PC-3 (cell line): ENCODE measurements at regions not wholly inside any gene's neighbourhood (a gene's known extent, or its start where the extent isn't known, plus 50 kb on each side); places are given as distances from the start of the nearest gene placed in this dataset.
"Not testable (repeated sequence)": the region's sequence is repeated elsewhere in the genome, so short reads cannot be mapped to it uniquely, and the experiment has no call there.

Source experiments
- ATAC-seq: fragments of 200-7000 bp; cut with Tn5 transposase; 2 replicates; pipeline ENCODE4 v1.9.1; 2020; ENCODE audit warnings: mild to moderate bottlenecking, moderate library complexity
- BruUV-seq: library from RNA; stranded (reverse); fragments of 400-500 nt; replicated peaks from 2 replicates; lab custom pipeline; 2021; lab: Mats Ljungman, UMichigan
- CTCF ChIA-PET: fragments of 300-600 bp; sonication (Branson Sonifier 250); formaldehyde crosslinking; loops from one replicate; lab custom pipeline; 2022; ENCODE audit warnings: antibody characterized with exemption; lab: Charles Lee
- POLR2A ChIA-PET: fragments of 300-600 bp; sonication (Branson Sonifier 250); formaldehyde crosslinking; loops from one replicate; lab custom pipeline; 2022; ENCODE audit warnings: antibody characterized with exemption; ENCODE audit not compliant: unreplicated experiment; lab: Charles Lee
- DNase-seq: peaks from one replicate; pipeline ENCODE4 v3.0.0-alpha.2; 2015
- H2AFZ ChIP-seq: fragments of 300-600 bp; sonication (generic); 2 replicates; pipeline ENCODE4 v1.6.0; 2016; ENCODE audit warnings: antibody characterized with exemption, low read length
- H3F3A ChIP-seq: fragments of 300-600 bp; sonication (generic); one replicate; pipeline ENCODE4 v1.6.0; 2017; ENCODE audit warnings: antibody characterized with exemption, low read length, control low read depth, mild to moderate bottlenecking; ENCODE audit not compliant: unreplicated experiment
- H3K27ac ChIP-seq: fragments of 300-600 bp; sonication (generic); 2 replicates; pipeline ENCODE4 v1.5.1; 2016; ENCODE audit warnings: mild to moderate bottlenecking, low read length
- H3K27me3 ChIP-seq: fragments of 300-600 bp; sonication (generic); 2 replicates; pipeline ENCODE4 v1.6.1; 2016; ENCODE audit warnings: low read length, mixed read lengths
- H3K36me3 ChIP-seq: fragments of 300-600 bp; sonication (generic); 2 replicates; pipeline ENCODE4 v1.6.1; 2016; ENCODE audit warnings: low read depth, mixed run types, low read length, mixed read lengths
- H3K4me1 ChIP-seq: fragments of 300-600 bp; sonication (generic); 2 replicates; pipeline ENCODE4 v1.5.1; 2016; ENCODE audit warnings: low read length; ENCODE audit not compliant: insufficient read depth
- H3K4me2 ChIP-seq: fragments of 300-600 bp; sonication (generic); 2 replicates; pipeline ENCODE4 v1.6.0; 2016; ENCODE audit warnings: low read length
- H3K4me3 ChIP-seq: fragments of 300-600 bp; sonication (generic); 2 replicates; pipeline ENCODE4 v1.5.1; 2016; ENCODE audit warnings: mild to moderate bottlenecking, low read length, mixed read lengths
- H3K79me2 ChIP-seq: fragments of 300-600 bp; sonication (generic); 2 replicates; pipeline ENCODE4 v1.6.1; 2017; ENCODE audit warnings: low read length, mixed read lengths
- H3K9ac ChIP-seq: fragments of 300-600 bp; sonication (generic); 2 replicates; pipeline ENCODE4 v1.6.0; 2016; ENCODE audit warnings: mild to moderate bottlenecking, low read length
- H3K9me2 ChIP-seq: fragments of 300-600 bp; sonication (generic); replicated peaks from 2 replicates; pipeline ENCODE4 v1.6.1; 2016; ENCODE audit warnings: mixed run types, low read length, mixed read lengths
- H3K9me3 ChIP-seq: fragments of 300-600 bp; sonication (generic); 2 replicates; pipeline ENCODE4 v1.6.1; 2016; ENCODE audit warnings: low read length, mixed read lengths
- H4K20me1 ChIP-seq: fragments of 300-600 bp; sonication (generic); 2 replicates; pipeline ENCODE4 v1.6.1; 2016; ENCODE audit warnings: low read length, mixed read lengths
- EZH2 ChIP-seq: fragments of 300-600 bp; sonication (generic); IDR thresholded peaks from one replicate; pipeline ENCODE4 v1.6.1; 2017; ENCODE audit warnings: antibody characterized with exemption, mild to moderate bottlenecking, low read length; ENCODE audit not compliant: unreplicated experiment
- EZH2phosphoT487 ChIP-seq: fragments of 300-600 bp; sonication (generic); IDR thresholded peaks from 2 replicates; pipeline ENCODE4 v1.6.1; 2018; ENCODE audit warnings: mild to moderate bottlenecking, antibody characterized with exemption, low read length, borderline replicate concordance
- intact Hi-C: fragments of 100-400 bp; cut with micrococcal nuclease; formaldehyde crosslinking; loops from 2 replicates; pipeline ENCODE4 v1.9.0; 2023
- TF ChIP-seq, protein P1 (sequence below): fragments of 300-600 bp; sonication (generic); conservative IDR thresholded peaks from 2 replicates; pipeline ENCODE4 v1.5.1; 2017; ENCODE audit warnings: antibody characterized with exemption, low read depth, mild to moderate bottlenecking, low read length

DNA sequence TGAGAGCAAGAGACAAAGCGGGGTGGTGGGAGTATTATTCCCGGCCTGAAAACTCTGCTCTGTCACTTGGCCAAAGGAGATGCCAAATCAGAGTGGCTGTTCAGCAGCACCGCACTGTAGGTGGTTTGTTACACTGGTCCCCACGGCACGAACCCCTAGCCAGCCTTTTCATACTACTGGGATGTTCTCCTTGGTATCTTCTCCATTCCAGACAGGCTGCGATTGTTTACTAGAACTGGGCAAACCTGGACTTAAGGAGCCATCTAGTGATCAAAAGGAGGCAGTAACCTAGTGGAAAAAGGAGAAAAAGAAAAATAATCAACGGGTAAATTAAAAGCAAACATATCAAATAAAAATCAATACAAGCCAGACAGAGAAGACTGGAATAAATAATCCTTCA lies 58.9 kb upstream of the TMTC2 start:
- no peaks in the 10 kb centered on the region for H4K20me1 ChIP-seq
- intact Hi-C loops = loop anchor here (1.0 kb wide), 2 partner anchors 100 to 243 kb away; no protein-coding TSS in a partner anchor
- no peaks in the 10 kb centered on the region for H3K36me3 ChIP-seq
- H3K4me1 ChIP-seq = peaks cover 3% of the 10 kb centered on the region; the same call in 1 of the 2 replicates
- H3K27me3 ChIP-seq = no peaks in the 10 kb centered on the region
- ATAC-seq (peak; percentile 93), DNase-seq (peak; percentile 67)
- H2AFZ ChIP-seq = peak overlapping the region; percentile 70
- H3K27ac ChIP-seq = no peak overlapping the region
- TF ChIP-seq, protein P1, sequence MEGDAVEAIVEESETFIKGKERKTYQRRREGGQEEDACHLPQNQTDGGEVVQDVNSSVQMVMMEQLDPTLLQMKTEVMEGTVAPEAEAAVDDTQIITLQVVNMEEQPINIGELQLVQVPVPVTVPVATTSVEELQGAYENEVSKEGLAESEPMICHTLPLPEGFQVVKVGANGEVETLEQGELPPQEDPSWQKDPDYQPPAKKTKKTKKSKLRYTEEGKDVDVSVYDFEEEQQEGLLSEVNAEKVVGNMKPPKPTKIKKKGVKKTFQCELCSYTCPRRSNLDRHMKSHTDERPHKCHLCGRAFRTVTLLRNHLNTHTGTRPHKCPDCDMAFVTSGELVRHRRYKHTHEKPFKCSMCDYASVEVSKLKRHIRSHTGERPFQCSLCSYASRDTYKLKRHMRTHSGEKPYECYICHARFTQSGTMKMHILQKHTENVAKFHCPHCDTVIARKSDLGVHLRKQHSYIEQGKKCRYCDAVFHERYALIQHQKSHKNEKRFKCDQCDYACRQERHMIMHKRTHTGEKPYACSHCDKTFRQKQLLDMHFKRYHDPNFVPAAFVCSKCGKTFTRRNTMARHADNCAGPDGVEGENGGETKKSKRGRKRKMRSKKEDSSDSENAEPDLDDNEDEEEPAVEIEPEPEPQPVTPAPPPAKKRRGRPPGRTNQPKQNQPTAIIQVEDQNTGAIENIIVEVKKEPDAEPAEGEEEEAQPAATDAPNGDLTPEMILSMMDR = peak; percentile 88
- TF ChIP-seq EZH2phosphoT487 = no peak
- H3F3A ChIP-seq = no peaks in the 10 kb centered on the region
- H3K4me2 ChIP-seq = peak overlapping the region; percentile 44; the same call in 1 of the 2 replicates
- H3K9me3 ChIP-seq = no peaks in the 10 kb centered on the region
- ChIA-PET CTCF (no interaction called here), POLR2A (interaction anchor here (0.5 kb wide), 1 partner anchor 102 kb away, joined by 4 read pairs; no protein-coding TSS in a partner anchor)
- no peak overlapping the region for H3K9ac ChIP-seq
- no peak overlapping the region for H3K4me3 ChIP-seq
- no peaks in the 10 kb centered on the region for H3K79me2 ChIP-seq
- H3K9me2 ChIP-seq = no peaks in the 10 kb centered on the region
- no TSS peak for BruUV-seq

DNA sequence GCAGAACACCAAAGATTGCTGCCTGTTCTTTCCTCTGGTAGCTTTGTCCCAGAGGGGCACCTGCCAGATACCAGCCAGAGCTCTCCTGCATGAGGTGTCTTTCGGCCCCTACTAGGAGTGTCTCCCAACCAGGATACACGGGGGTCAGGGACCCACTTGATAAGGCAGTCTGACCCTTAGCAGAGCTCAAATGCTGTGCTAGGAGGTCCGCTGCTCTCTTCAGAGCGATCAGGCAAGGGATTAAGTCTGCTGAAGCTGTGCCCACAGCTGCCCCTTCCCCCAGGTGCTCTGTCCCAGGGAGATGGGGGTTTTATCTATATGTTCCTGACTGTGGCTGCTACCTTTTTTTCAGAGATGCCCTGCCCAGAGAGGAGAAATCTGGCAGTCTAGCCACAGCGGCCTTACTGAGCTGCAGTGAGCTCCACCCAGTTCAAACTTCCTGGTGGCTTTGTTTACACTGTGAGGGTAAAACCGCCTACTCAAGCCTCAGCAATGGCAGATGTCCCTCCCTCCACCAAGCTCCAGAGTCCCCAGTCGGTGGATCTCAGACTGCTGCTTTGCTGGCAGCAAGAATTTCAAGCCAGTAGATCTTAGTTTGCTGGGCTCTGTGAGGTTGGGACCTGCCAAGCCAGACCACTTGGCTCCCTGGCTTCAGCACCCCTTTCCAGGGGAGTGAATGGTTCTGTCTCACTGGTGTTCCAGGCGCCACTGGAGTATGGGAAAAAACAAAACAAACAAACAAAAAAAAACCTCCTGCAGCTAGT lies 52.0 kb upstream of the TMTC2 start:
- H3K9ac ChIP-seq, BruUV-seq, H3K4me3 ChIP-seq, H3K79me2 ChIP-seq, H3K9me3 ChIP-seq, H3K27me3 ChIP-seq, H3K36me3 ChIP-seq, H3K4me1 ChIP-seq, intact Hi-C loops, H3K4me2 ChIP-seq, H3K9me2 ChIP-seq, H4K20me1 ChIP-seq, ATAC-seq, POLR2A ChIA-PET, H3F3A ChIP-seq, H3K27ac ChIP-seq: not testable (repeated sequence)
- H2AFZ ChIP-seq = peak overlapping the region; percentile 61; the same call in 1 of the 2 replicates
- CTCF ChIA-PET = interaction anchor here (1.2 kb wide), 1 partner anchor 51 kb away, joined by 6 read pairs; no protein-coding TSS in a partner anchor
- peak; percentile 15 for DNase-seq

DNA sequence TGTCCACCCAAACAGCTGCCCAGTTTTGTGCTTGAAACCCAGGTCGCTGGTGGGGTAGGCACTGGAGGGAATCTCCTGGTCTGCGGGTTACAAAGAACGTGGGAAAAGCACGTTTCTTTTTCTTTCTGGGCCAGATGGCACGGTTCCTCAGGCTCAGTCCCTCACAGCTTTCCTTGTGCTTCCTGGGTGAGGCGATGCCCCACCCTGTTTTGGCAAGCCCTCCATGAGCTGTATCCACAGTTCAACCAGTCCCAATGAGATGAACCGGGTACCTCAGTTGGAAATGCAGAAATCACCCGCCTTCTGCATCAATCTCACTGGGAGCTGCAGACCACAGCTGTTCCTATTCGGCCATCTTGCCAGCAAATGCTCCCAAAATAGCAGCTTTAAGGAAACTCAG lies 51.4 kb upstream of the TMTC2 start:
- Histone ChIP-seq H4K20me1 (no peaks in the 10 kb centered on the region), H3K4me2 (no peak overlapping the region), H3K4me3 (no peak overlapping the region), H3K36me3 (no peaks in the 10 kb centered on the region), H2AFZ (peak overlapping the region; percentile 61; the same call in 1 of the 2 replicates), H3K9me3 (no peaks in the 10 kb centered on the region), H3K4me1 (no peaks in the 10 kb centered on the region), H3K79me2 (no peaks in the 10 kb centered on the region), H3K27me3 (no peaks in the 10 kb centered on the region), H3K9me2 (no peaks in the 10 kb centered on the region), H3K27ac (no peak overlapping the region), H3F3A (no peaks in the 10 kb centered on the region), H3K9ac (no peak overlapping the region)
- ATAC-seq = no peak
- DNase-seq = no peak
- BruUV-seq = no TSS peak
- ChIA-PET POLR2A (no interaction called here), CTCF (interaction anchor here (1.2 kb wide), 1 partner anchor 50 kb away, joined by 6 read pairs; no protein-coding TSS in a partner anchor)
- intact Hi-C loops = no loop called here
- TF ChIP-seq EZH2phosphoT487 = no peak
- TF ChIP-seq, protein P1 = no peak
- TF ChIP-seq EZH2 = no peak
